CD14-positive monocyte (primary cell): ENCODE measurements at regions not wholly inside any gene's neighbourhood (a gene's known extent, or its start where the extent isn't known, plus 50 kb on each side); places are given as distances from the start of the nearest gene placed in this dataset.

ENCODE experiments used
- DNase-seq, 3 donors: peaks; one replicate each; pipeline ENCODE4 v3.0.0-alpha.2; 2011 to 2022
- H2AFZ ChIP-seq: 2 replicates; pipeline ENCODE4 v1.6.0; 2012; ENCODE audit warnings: mild to moderate bottlenecking, low read depth, low read length, inconsistent platforms; ENCODE audit not compliant: insufficient read depth, poor library complexity, severe bottlenecking
- H3K27ac ChIP-seq, 2 donors: 1 replicate in 1 of 2; 2 replicates in 1 of 2; pipeline ENCODE4 v1.5.1; 2012 to 2013; ENCODE audit warnings: low read length in 2 of 2, control low read depth in 1 of 2, inconsistent platforms in 1 of 2, low read depth in 1 of 2, mild to moderate bottlenecking in 1 of 2
- H3K27me3 ChIP-seq, 2 donors: one replicate each; pipeline versions ENCODE4 v1.6.0 to v1.6.1; 2011 to 2013; ENCODE audit warnings: low read length in 2 of 2; ENCODE audit not compliant: control insufficient read depth in 2 of 2, insufficient read depth in 2 of 2
- H3K36me3 ChIP-seq, 2 donors: replicated peaks in 1 of 2; 1 replicate in 1 of 2; 2 replicates in 1 of 2; pipeline versions ENCODE4 v1.5.1 to v1.6.1; 2012 to 2013; ENCODE audit warnings: low read length in 2 of 2, control low read depth in 1 of 2, inconsistent platforms in 1 of 2, mild to moderate bottlenecking in 1 of 2; ENCODE audit not compliant: insufficient read depth in 2 of 2, control insufficient read depth in 1 of 2
- H3K4me1 ChIP-seq, 2 donors: 1 replicate in 1 of 2; 2 replicates in 1 of 2; pipeline versions ENCODE4 v1.5.1 to v1.6.1; 2012 to 2013; ENCODE audit warnings: low read length in 2 of 2, control low read depth in 1 of 2, inconsistent platforms in 1 of 2, mild to moderate bottlenecking in 1 of 2, moderate library complexity in 1 of 2; ENCODE audit not compliant: insufficient read depth in 2 of 2, control insufficient read depth in 1 of 2
- H3K4me2 ChIP-seq: replicated peaks from 2 replicates; pipeline ENCODE3; 2012; ENCODE audit warnings: low read length, moderate library complexity, mild to moderate bottlenecking; ENCODE audit not compliant: poor library complexity, severe bottlenecking; ENCODE audit errors: extremely low read depth
- H3K4me3 ChIP-seq, 3 experiments: fragments of 200-600 bp in 1 of 3; sonication (generic) in 1 of 3; replicated peaks in 1 of 3; 1 replicate in 2 of 3; 2 replicates in 1 of 3; pipeline ENCODE4 v1.5.1; 2011 to 2013; ENCODE audit warnings: low read length in 3 of 3, mild to moderate bottlenecking in 3 of 3, control low read depth in 2 of 3, low read depth in 2 of 3, inconsistent platforms in 1 of 3, moderate library complexity in 1 of 3
- H3K79me2 ChIP-seq: 2 replicates; pipeline ENCODE4 v1.6.0; 2012; ENCODE audit warnings: mild to moderate bottlenecking, control low read depth, inconsistent platforms, low read length, moderate library complexity; ENCODE audit not compliant: insufficient read depth
- H3K9ac ChIP-seq: 2 replicates; pipeline ENCODE4 v1.6.0; 2017; ENCODE audit warnings: low read length, mild to moderate bottlenecking; ENCODE audit not compliant: insufficient read depth, poor library complexity, severe bottlenecking
- H3K9me3 ChIP-seq, 2 donors: replicated peaks in 1 of 2; 1 replicate in 1 of 2; 2 replicates in 1 of 2; pipeline versions ENCODE4 v1.5.1 to v1.6.1; 2012 to 2013; ENCODE audit warnings: low read length in 2 of 2, control low read depth in 1 of 2; ENCODE audit not compliant: control insufficient read depth in 1 of 2, insufficient read depth in 1 of 2
- H4K20me1 ChIP-seq: 2 replicates; pipeline ENCODE4 v1.6.0; 2012; ENCODE audit warnings: mild to moderate bottlenecking, low read length, control low read depth, moderate library complexity; ENCODE audit not compliant: insufficient read depth
- H3K27ac Mint-ChIP-seq, 7 donors: one replicate each; pipeline ENCODE4 v1.8.0; 2020; ENCODE audit warnings: mild to moderate bottlenecking in 7 of 7, mixed read lengths in 7 of 7, moderate library complexity in 6 of 7, inconsistent platforms in 2 of 7
- H3K27me3 Mint-ChIP-seq, 3 donors: one replicate each; pipeline ENCODE4 v1.8.0; 2021 to 2022; ENCODE audit warnings: low read depth in 3 of 3, mild to moderate bottlenecking in 3 of 3, mixed read lengths in 3 of 3, moderate library complexity in 3 of 3, inconsistent platforms in 1 of 3
- H3K36me3 Mint-ChIP-seq, 2 donors: one replicate each; pipeline ENCODE4 v1.8.0; 2020; ENCODE audit warnings: mixed read lengths in 2 of 2, inconsistent platforms in 1 of 2, mild to moderate bottlenecking in 1 of 2
- H3K4me1 Mint-ChIP-seq: one replicate; pipeline ENCODE4 v1.8.0; 2020; ENCODE audit warnings: mild to moderate bottlenecking, mixed read lengths
- H3K4me3 Mint-ChIP-seq, 2 donors: one replicate each; pipeline ENCODE4 v1.8.0; 2020; ENCODE audit warnings: mild to moderate bottlenecking in 2 of 2, mixed read lengths in 2 of 2, moderate library complexity in 1 of 2
- H3K9me3 Mint-ChIP-seq, 7 donors: one replicate each; pipeline ENCODE4 v1.8.0; 2020 to 2022; ENCODE audit warnings: mixed read lengths in 7 of 7, mild to moderate bottlenecking in 6 of 7, moderate library complexity in 6 of 7, inconsistent platforms in 2 of 7
- WGBS: methylation state at CpG from one replicate; pipeline ENCODE4 v1.1.5; 2013; ENCODE audit warnings: missing lambda C conversion rate; ENCODE audit not compliant: insufficient coverage; 5-methylcytosine and 5-hydroxymethylcytosine counted together
- intact Hi-C, 2 donors: fragments of 100-400 bp; cut with micrococcal nuclease; formaldehyde crosslinking; loops; one replicate each; pipeline versions ENCODE4 v1.15.0 to v1.15.1; 2023
- TF ChIP-seq, protein P1 (sequence below): fragments of 200-600 bp; IDR thresholded peaks from one replicate; pipeline ENCODE4 v1.8.0; 2022; ENCODE audit warnings: antibody characterized with exemption, mild to moderate bottlenecking

DNA sequence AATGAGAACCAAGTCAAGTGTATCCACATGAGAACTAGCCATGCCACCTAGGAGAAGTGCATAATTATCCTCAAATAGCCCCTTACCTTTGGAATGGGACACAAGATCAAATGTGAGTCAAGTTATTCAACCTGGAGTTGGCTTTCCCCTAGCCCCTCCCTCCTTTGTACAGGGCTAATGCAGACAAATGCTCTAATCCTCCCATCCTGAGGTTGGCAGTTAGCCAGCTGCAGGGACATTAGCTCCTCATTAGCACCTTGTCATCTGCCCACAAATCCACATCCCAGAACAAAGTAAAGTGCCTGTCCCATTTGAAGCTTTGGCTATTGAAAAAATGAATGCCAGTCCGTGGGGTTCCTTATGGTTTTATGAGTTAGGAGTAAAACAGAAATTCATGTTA is 294.1 kb upstream of the FANCL start:
- WGBS, result no CpG with 5 or more reads among the region's 1 CpG
- no peak overlapping the region for H3K4me3 Mint-ChIP-seq

DNA sequence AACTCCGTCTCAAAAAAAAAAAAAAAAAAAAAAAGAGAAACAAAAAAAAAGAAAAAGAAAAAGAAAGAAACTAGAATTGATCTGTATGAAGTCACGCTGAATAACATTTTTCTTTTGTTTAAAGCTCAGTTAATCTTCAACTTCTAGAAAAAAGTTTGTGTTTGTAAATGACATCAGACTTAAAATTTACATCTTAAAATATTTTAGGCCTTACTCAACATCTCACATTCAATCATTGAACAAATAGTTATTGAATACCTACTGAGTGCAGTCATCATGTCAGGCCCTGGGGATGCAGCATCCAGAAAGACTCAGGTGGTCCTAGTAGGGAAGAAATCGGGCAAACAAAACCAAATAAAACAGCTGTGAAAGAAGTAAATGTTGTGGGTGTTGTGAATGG is 292.3 kb upstream of the FANCL start:
- intact Hi-C loops, result no loop called here
- Histone ChIP-seq H3K79me2 (no peaks in the 10 kb centered on the region), H3K4me2 (no peak overlapping the region), H4K20me1 (no peaks in the 10 kb centered on the region), H2AFZ (no peak overlapping the region), H3K36me3 (no peaks in the 10 kb centered on the region), H3K27ac (no peak overlapping the region), H3K9ac (no peak overlapping the region), H3K27me3 (no peaks in the 10 kb centered on the region), H3K4me3 (no peak overlapping the region), H3K9me3 (no peaks in the 10 kb centered on the region), H3K4me1 (no peaks in the 10 kb centered on the region)
- 80% methylated on average over 1 of the region's 3 CpGs for WGBS
- Mint-ChIP-seq H3K4me1 (no peaks in the 10 kb centered on the region), H3K4me3 (no peak overlapping the region), H3K27me3 (no peaks in the 10 kb centered on the region), H3K9me3 (peaks cover 0 to 2% (median 0%) of the 10 kb centered on the region in 7 donors), H3K27ac (no peak overlapping the region), H3K36me3 (no peaks in the 10 kb centered on the region)
- TF ChIP-seq, protein P1, sequence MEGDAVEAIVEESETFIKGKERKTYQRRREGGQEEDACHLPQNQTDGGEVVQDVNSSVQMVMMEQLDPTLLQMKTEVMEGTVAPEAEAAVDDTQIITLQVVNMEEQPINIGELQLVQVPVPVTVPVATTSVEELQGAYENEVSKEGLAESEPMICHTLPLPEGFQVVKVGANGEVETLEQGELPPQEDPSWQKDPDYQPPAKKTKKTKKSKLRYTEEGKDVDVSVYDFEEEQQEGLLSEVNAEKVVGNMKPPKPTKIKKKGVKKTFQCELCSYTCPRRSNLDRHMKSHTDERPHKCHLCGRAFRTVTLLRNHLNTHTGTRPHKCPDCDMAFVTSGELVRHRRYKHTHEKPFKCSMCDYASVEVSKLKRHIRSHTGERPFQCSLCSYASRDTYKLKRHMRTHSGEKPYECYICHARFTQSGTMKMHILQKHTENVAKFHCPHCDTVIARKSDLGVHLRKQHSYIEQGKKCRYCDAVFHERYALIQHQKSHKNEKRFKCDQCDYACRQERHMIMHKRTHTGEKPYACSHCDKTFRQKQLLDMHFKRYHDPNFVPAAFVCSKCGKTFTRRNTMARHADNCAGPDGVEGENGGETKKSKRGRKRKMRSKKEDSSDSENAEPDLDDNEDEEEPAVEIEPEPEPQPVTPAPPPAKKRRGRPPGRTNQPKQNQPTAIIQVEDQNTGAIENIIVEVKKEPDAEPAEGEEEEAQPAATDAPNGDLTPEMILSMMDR, result no peak
- DNase-seq, result no peak

More for the DNA sequence above, 294.1 kb upstream of the FANCL start:
- H3K9ac ChIP-seq, result no peak overlapping the region
- H3K27ac Mint-ChIP-seq, result no peak overlapping the region
- H3K79me2 ChIP-seq, result no peaks in the 10 kb centered on the region
- no peaks in the 10 kb centered on the region for H3K36me3 ChIP-seq
- no peak overlapping the region for H2AFZ ChIP-seq
- H3K4me3 ChIP-seq, result no peak overlapping the region
- no peaks in the 10 kb centered on the region for H3K36me3 Mint-ChIP-seq
- H3K4me1 Mint-ChIP-seq, result no peaks in the 10 kb centered on the region
- H3K4me1 ChIP-seq, result no peaks in the 10 kb centered on the region
- H3K4me2 ChIP-seq, result no peak overlapping the region
- no peaks in the 10 kb centered on the region for H4K20me1 ChIP-seq
- TF ChIP-seq, protein P1, result no peak
- no peak for DNase-seq
- intact Hi-C loops, result no loop called here
- H3K9me3 ChIP-seq, result no peaks in the 10 kb centered on the region
- H3K27me3 ChIP-seq, result no peaks in the 10 kb centered on the region
- no peak overlapping the region for H3K27ac ChIP-seq
- no peaks in the 10 kb centered on the region for H3K27me3 Mint-ChIP-seq
- H3K9me3 Mint-ChIP-seq, result peaks cover 0 to 2% (median 0%) of the 10 kb centered on the region in 7 donors
